ENCODE measurements at regions not wholly inside any gene's neighbourhood (a gene's known extent, or its start where the extent isn't known, plus 50 kb on each side); places are given as distances from the start of the nearest gene placed in this dataset.

DNA sequence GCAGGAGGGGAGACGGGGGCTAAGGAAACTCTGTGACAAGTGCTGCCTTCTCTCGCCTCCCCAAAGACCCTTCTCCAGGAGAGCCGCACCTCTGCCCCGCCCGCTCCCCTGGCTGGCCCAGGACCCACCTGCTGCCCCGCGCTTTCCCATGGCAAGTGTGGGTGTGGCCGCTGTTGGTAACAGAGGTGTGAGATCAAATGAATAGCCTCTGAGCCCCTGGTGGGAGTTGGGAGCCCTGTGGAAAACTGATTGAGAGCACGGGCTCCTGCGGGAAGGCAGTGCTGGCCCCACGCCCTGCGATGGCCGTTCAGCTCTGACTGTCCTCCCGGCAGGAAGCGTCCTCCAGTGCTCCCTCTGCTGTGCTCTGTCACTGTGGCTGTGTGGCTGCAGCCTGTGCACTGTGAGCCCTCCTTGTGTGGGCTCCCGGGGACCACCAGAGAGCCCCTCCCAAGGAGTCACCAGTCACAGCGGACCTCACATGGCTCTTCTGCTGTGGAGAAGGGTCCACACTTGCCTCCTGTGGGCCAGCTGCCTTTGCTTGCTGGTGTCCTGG, 1275.9 kb downstream of the BRD1 start:
- H3K9me3 ChIP-seq (ENCODE audit: control insufficient read depth in 1 of 2, low read length in 2 of 2): no peaks in the 10 kb centered on the region
- no peaks in the 10 kb centered on the region for H3K4me1 ChIP-seq (ENCODE audit: control insufficient read depth in 1 of 2, insufficient read depth in 2 of 2, low read length in 2 of 2)
- no peaks in the 10 kb centered on the region for H3K36me3 ChIP-seq (ENCODE audit: control insufficient read depth in 1 of 2, insufficient read depth in 2 of 2, low read length in 2 of 2)
- H3K9ac ChIP-seq (ENCODE audit: low read depth in 1 of 2, low read length in 2 of 2): no peak overlapping the region
- H3K4me3 ChIP-seq (ENCODE audit: low read depth in 1 of 2, low read length in 2 of 2): no peak overlapping the region
- H3K27ac ChIP-seq (ENCODE audit: low read depth, low read length): no peak overlapping the region
- no peaks in the 10 kb centered on the region for H3K27me3 ChIP-seq (ENCODE audit: control insufficient read depth in 1 of 2, insufficient read depth in 2 of 2, low read length in 2 of 2)

DNA sequence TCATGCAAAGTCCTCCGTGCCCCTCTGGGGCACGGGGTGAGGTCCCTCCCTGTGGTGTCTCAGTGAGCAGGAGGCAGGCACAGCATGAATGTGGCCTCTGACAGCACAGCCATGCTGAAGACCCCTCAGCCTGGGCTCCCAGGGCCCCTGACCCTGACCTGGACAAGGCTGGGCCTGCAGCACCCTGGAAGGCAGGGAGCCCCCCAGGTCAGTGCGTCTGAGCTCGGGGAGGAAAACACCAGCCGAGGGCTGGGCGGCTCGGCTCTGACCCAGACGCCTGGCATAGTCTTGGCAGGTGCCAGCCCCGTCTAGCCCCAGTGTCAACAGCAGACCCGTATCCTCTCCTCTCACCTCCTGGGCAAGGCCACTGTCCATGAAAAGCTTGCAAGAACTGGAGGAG, 1276.6 kb downstream of the BRD1 start:
- H3K27ac ChIP-seq (ENCODE audit: low read depth, low read length): no peak overlapping the region
- no peaks in the 10 kb centered on the region for H3K9me3 ChIP-seq (ENCODE audit: control insufficient read depth in 1 of 2, low read length in 2 of 2)
- no peaks in the 10 kb centered on the region for H3K4me1 ChIP-seq (ENCODE audit: control insufficient read depth in 1 of 2, insufficient read depth in 2 of 2, low read length in 2 of 2)
- no peak overlapping the region for H3K9ac ChIP-seq (ENCODE audit: low read depth in 1 of 2, low read length in 2 of 2)
- no peaks in the 10 kb centered on the region for H3K27me3 ChIP-seq (ENCODE audit: control insufficient read depth in 1 of 2, insufficient read depth in 2 of 2, low read length in 2 of 2)
- H3K4me3 ChIP-seq (ENCODE audit: low read depth in 1 of 2, low read length in 2 of 2): no peak overlapping the region
- H3K36me3 ChIP-seq (ENCODE audit: control insufficient read depth in 1 of 2, insufficient read depth in 2 of 2, low read length in 2 of 2): no peaks in the 10 kb centered on the region

DNA sequence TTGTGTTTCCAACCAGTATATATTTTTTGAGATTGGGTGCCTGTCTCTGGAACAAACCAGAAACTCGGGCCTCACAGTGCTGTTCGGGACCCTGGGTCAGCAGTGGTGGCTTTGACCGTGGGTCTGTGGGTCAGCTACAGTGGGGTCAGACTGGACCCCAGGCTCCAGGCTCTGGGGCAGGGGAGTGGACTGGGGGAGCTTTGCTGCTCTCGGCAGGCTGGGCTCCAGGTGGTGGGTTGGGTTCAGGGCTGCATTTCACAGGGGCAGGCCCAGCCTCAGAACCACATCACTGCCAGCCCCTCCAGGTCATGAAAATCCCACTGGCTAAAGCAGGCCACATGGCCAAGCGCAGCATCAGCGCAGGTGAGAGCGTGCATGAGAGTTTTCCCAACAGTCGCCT, 1279.3 kb downstream of the BRD1 start:
- no peaks in the 10 kb centered on the region for H3K36me3 ChIP-seq (ENCODE audit: control insufficient read depth in 1 of 2, insufficient read depth in 2 of 2, low read length in 2 of 2)
- no peak overlapping the region for H3K9ac ChIP-seq (ENCODE audit: low read depth in 1 of 2, low read length in 2 of 2)
- H3K27ac ChIP-seq (ENCODE audit: low read depth, low read length): no peak overlapping the region
- H3K4me3 ChIP-seq (ENCODE audit: low read depth in 1 of 2, low read length in 2 of 2): no peak overlapping the region
- no peaks in the 10 kb centered on the region for H3K27me3 ChIP-seq (ENCODE audit: control insufficient read depth in 1 of 2, insufficient read depth in 2 of 2, low read length in 2 of 2)
- H3K9me3 ChIP-seq (ENCODE audit: control insufficient read depth in 1 of 2, low read length in 2 of 2): no peaks in the 10 kb centered on the region
- H3K4me1 ChIP-seq (ENCODE audit: control insufficient read depth in 1 of 2, insufficient read depth in 2 of 2, low read length in 2 of 2): no peaks in the 10 kb centered on the region

DNA sequence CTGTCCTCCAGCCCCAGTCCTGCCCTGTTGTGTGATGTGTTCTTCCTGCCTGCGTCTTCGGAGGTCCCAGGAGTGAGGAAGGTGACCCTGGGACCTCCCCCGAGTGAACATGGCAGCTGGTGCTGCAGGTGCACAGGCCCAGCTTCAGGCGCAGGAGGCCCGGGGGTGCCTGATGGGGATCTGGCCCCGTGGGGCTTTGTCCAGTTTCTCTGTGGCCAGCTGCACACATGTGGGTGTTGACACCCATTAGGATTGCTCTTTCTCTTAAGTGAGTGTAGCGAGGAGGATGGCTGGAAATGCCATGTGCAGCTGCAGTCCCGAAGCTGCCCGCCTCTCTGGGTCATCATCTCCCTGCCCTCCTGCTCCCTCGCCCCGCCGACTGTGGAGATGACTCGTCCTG, 1279.7 kb downstream of the BRD1 start:
- Histone ChIP-seq H3K4me1 (ENCODE audit: control insufficient read depth in 1 of 2, insufficient read depth in 2 of 2, low read length in 2 of 2) (no peaks in the 10 kb centered on the region), H3K27ac (ENCODE audit: low read depth, low read length) (no peak overlapping the region), H3K9ac (ENCODE audit: low read depth in 1 of 2, low read length in 2 of 2) (no peak overlapping the region), H3K9me3 (ENCODE audit: control insufficient read depth in 1 of 2, low read length in 2 of 2) (no peaks in the 10 kb centered on the region), H3K36me3 (ENCODE audit: control insufficient read depth in 1 of 2, insufficient read depth in 2 of 2, low read length in 2 of 2) (no peaks in the 10 kb centered on the region), H3K27me3 (ENCODE audit: control insufficient read depth in 1 of 2, insufficient read depth in 2 of 2, low read length in 2 of 2) (no peaks in the 10 kb centered on the region), H3K4me3 (ENCODE audit: low read depth in 1 of 2, low read length in 2 of 2) (no peak overlapping the region)

DNA sequence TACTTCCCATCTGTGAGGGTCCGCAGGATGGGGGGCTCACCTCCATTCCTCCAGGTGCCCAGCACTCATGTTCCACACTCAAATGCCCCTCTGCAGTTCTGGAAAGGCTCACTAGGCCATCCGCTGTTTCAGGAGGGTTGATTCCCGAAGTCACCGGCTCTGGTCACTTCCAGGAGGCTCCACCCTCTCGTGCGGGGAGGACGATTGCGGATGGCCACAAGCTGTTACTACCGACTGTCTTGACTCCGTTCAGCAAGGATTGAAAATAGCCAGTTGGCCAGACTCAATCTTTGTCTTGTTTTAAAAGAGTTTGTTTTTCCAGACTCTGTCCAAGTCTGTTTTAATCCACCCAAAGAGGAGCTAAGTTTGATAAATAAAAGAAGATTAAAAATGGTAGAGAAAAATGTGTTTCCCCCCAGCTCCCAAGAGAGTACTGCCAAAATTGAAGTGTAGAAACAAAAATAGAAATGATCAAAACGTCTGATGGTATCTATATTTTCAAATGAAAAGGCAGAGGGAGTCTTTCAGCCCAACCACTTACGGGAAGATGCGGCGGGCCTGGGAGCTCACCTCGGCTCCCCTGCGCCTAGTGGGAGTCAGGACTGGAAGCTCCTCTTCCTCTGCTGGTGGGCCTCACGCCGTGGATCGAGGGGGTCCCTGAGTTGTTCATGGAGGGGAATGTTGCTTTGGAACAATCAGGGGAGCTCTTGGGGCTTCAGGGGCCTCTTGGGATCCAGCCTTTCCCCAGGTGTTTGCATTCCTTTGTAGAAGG, 1280.8 kb downstream of the BRD1 start:
- Histone ChIP-seq H3K27ac (ENCODE audit: low read depth, low read length) (no peak overlapping the region), H3K4me3 (ENCODE audit: low read depth in 1 of 2, low read length in 2 of 2) (no peak overlapping the region), H3K9ac (ENCODE audit: low read depth in 1 of 2, low read length in 2 of 2) (no peak overlapping the region), H3K9me3 (ENCODE audit: control insufficient read depth in 1 of 2, low read length in 2 of 2) (no peaks in the 10 kb centered on the region), H3K36me3 (ENCODE audit: control insufficient read depth in 1 of 2, insufficient read depth in 2 of 2, low read length in 2 of 2) (no peaks in the 10 kb centered on the region), H3K27me3 (ENCODE audit: control insufficient read depth in 1 of 2, insufficient read depth in 2 of 2, low read length in 2 of 2) (no peaks in the 10 kb centered on the region), H3K4me1 (ENCODE audit: control insufficient read depth in 1 of 2, insufficient read depth in 2 of 2, low read length in 2 of 2) (no peaks in the 10 kb centered on the region)

- Histone ChIP-seq H3K9ac (ENCODE audit: low read depth in 1 of 2, low read length in 2 of 2) (no peak overlapping the region), H3K4me1 (ENCODE audit: control insufficient read depth in 1 of 2, insufficient read depth in 2 of 2, low read length in 2 of 2) (no peaks in the 10 kb centered on the region), H3K36me3 (ENCODE audit: control insufficient read depth in 1 of 2, insufficient read depth in 2 of 2, low read length in 2 of 2) (no peaks in the 10 kb centered on the region), H3K27me3 (ENCODE audit: control insufficient read depth in 1 of 2, insufficient read depth in 2 of 2, low read length in 2 of 2) (no peaks in the 10 kb centered on the region), H3K27ac (ENCODE audit: low read depth, low read length) (no peak overlapping the region), H3K9me3 (ENCODE audit: control insufficient read depth in 1 of 2, low read length in 2 of 2) (no peaks in the 10 kb centered on the region), H3K4me3 (ENCODE audit: low read depth in 1 of 2, low read length in 2 of 2) (no peak overlapping the region)
Measured at GRCh38 chr22:48545987-48546386, 1281.7 kb downstream of the BRD1 start.

GRCh38 chr22:48541401-48542098, 1286.1 kb downstream of the BRD1 start:
- Histone ChIP-seq H3K4me1 (ENCODE audit: control insufficient read depth in 1 of 2, insufficient read depth in 2 of 2, low read length in 2 of 2) (no peaks in the 10 kb centered on the region), H3K36me3 (ENCODE audit: control insufficient read depth in 1 of 2, insufficient read depth in 2 of 2, low read length in 2 of 2) (no peaks in the 10 kb centered on the region), H3K9me3 (ENCODE audit: control insufficient read depth in 1 of 2, low read length in 2 of 2) (no peaks in the 10 kb centered on the region), H3K4me3 (ENCODE audit: low read depth in 1 of 2, low read length in 2 of 2) (no peak overlapping the region), H3K27me3 (ENCODE audit: control insufficient read depth in 1 of 2, insufficient read depth in 2 of 2, low read length in 2 of 2) (no peaks in the 10 kb centered on the region), H3K9ac (ENCODE audit: low read depth in 1 of 2, low read length in 2 of 2) (no peak overlapping the region), H3K27ac (ENCODE audit: low read depth, low read length) (no peak overlapping the region)

- Histone ChIP-seq H3K9me3 (ENCODE audit: control insufficient read depth in 1 of 2, low read length in 2 of 2) (no peaks in the 10 kb centered on the region), H3K27ac (ENCODE audit: low read depth, low read length) (no peak overlapping the region), H3K4me3 (ENCODE audit: low read depth in 1 of 2, low read length in 2 of 2) (no peak overlapping the region), H3K9ac (ENCODE audit: low read depth in 1 of 2, low read length in 2 of 2) (no peak overlapping the region), H3K36me3 (ENCODE audit: control insufficient read depth in 1 of 2, insufficient read depth in 2 of 2, low read length in 2 of 2) (no peaks in the 10 kb centered on the region), H3K27me3 (ENCODE audit: control insufficient read depth in 1 of 2, insufficient read depth in 2 of 2, low read length in 2 of 2) (no peaks in the 10 kb centered on the region), H3K4me1 (ENCODE audit: control insufficient read depth in 1 of 2, insufficient read depth in 2 of 2, low read length in 2 of 2) (no peaks in the 10 kb centered on the region)
Measured at GRCh38 chr22:48539261-48539660, 1288.4 kb downstream of the BRD1 start.

- Histone ChIP-seq H3K36me3 (ENCODE audit: control insufficient read depth in 1 of 2, insufficient read depth in 2 of 2, low read length in 2 of 2) (no peaks in the 10 kb centered on the region), H3K27me3 (ENCODE audit: control insufficient read depth in 1 of 2, insufficient read depth in 2 of 2, low read length in 2 of 2) (no peaks in the 10 kb centered on the region), H3K9me3 (ENCODE audit: control insufficient read depth in 1 of 2, low read length in 2 of 2) (no peaks in the 10 kb centered on the region), H3K4me3 (ENCODE audit: low read depth in 1 of 2, low read length in 2 of 2) (no peak overlapping the region), H3K9ac (ENCODE audit: low read depth in 1 of 2, low read length in 2 of 2) (no peak overlapping the region), H3K27ac (ENCODE audit: low read depth, low read length) (no peak overlapping the region), H3K4me1 (ENCODE audit: control insufficient read depth in 1 of 2, insufficient read depth in 2 of 2, low read length in 2 of 2) (no peaks in the 10 kb centered on the region)
Measured at GRCh38 chr22:48538291-48538820, 1289.3 kb downstream of the BRD1 start.

- Histone ChIP-seq H3K9me3 (ENCODE audit: control insufficient read depth in 1 of 2, low read length in 2 of 2) (no peaks in the 10 kb centered on the region), H3K36me3 (ENCODE audit: control insufficient read depth in 1 of 2, insufficient read depth in 2 of 2, low read length in 2 of 2) (no peaks in the 10 kb centered on the region), H3K27me3 (ENCODE audit: control insufficient read depth in 1 of 2, insufficient read depth in 2 of 2, low read length in 2 of 2) (no peaks in the 10 kb centered on the region), H3K27ac (ENCODE audit: low read depth, low read length) (no peak overlapping the region), H3K4me3 (ENCODE audit: low read depth in 1 of 2, low read length in 2 of 2) (no peak overlapping the region), H3K9ac (ENCODE audit: low read depth in 1 of 2, low read length in 2 of 2) (no peak overlapping the region), H3K4me1 (ENCODE audit: control insufficient read depth in 1 of 2, insufficient read depth in 2 of 2, low read length in 2 of 2) (no peaks in the 10 kb centered on the region)
Measured at GRCh38 chr22:48537343-48537680, 1290.4 kb downstream of the BRD1 start.

All from duodenal mucosa (tissue), 2 donors.